ENCODE measurements at regions not wholly inside any gene's neighbourhood (a gene's known extent, or its start where the extent isn't known, plus 50 kb on each side); places are given as distances from the start of the nearest gene placed in this dataset.

DNA sequence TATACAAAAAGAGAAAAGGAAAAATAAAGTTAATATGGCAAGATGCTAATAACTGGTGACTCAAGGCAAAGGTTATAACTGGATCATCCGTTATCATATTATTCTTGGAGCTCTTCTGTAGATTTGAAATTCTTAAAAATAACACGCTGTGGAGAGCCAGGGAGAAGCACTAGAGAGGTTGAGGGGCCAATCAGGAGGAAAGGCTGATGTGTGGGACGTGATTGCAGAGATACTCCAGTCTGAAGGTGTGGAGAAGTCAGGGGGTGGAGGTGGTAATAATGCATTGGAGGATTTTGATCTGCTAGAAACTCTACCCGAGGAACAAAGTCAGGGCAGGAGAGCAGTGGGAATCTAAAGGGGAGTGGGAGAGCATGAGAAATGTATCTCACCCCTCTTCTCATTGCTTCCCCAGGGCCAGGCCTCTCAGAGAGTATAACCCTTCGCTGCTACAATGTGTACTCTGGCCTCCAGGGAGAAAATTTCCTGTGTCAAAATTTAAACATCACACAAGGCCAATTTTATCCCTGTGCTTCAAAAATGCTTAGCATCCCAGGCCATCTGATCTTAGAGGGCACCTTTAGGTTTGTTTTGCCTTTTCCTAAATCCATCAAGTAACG is 211.5 kb upstream of the SEMA6D start:
- TF ChIP-seq GATA2 (IDR thresholded peaks at IDR 0.05; ENCODE audit: low read depth, low read length) (no peak), GATA3 (IDR thresholded peaks at IDR 0.05; ENCODE audit: low read depth, low read length) (no peak)
